HG03039 (cell line): ENCODE measurements at regions not wholly inside any gene's neighbourhood (a gene's known extent, or its start where the extent isn't known, plus 50 kb on each side); places are given as distances from the start of the nearest gene placed in this dataset.

ENCODE experiments used
- ATAC-seq: cut with Tn5 transposase; IDR thresholded peaks from one replicate; pipeline ENCODE4 v1.9.1; 2021; ENCODE audit warnings: mild to moderate bottlenecking, moderate library complexity; ENCODE audit not compliant: unreplicated experiment

- no peak for ATAC-seq
These were observed 674.4 kb downstream of the SEMA5A start for GRCh38 chr5:8871446-8871845.

GRCh38 chr5:8875722-8876121 lies 670.2 kb downstream of the SEMA5A start:
- ATAC-seq: no peak

- peak; percentile 94 for ATAC-seq
These were observed 666.6 kb downstream of the SEMA5A start for GRCh38 chr5:8879248-8879647.

GRCh38 chr5:8884029-8884428 lies 661.8 kb downstream of the SEMA5A start:
- no peak for ATAC-seq

- ATAC-seq: no peak
These were observed 652.9 kb downstream of the SEMA5A start for GRCh38 chr5:8892926-8893325.

GRCh38 chr5:8894031-8894430 lies 651.8 kb downstream of the SEMA5A start:
- no peak for ATAC-seq

GRCh38 chr5:8895062-8895461 lies 650.8 kb downstream of the SEMA5A start:
- ATAC-seq: no peak

- ATAC-seq: no peak
These were observed 650.3 kb downstream of the SEMA5A start for GRCh38 chr5:8895599-8895998.

GRCh38 chr5:8897316-8897715 lies 648.6 kb downstream of the SEMA5A start:
- no peak for ATAC-seq

GRCh38 chr5:8905021-8905420 lies 640.9 kb downstream of the SEMA5A start:
- ATAC-seq: no peak

- ATAC-seq: no peak
These were observed 639.4 kb downstream of the SEMA5A start for GRCh38 chr5:8906303-8906967.

- no peak for ATAC-seq
These were observed 638.6 kb downstream of the SEMA5A start for GRCh38 chr5:8907168-8907868.

- ATAC-seq: peak; percentile 64
These were observed 637.7 kb downstream of the SEMA5A start for GRCh38 chr5:8908055-8908683.

- no peak for ATAC-seq
These were observed 633.8 kb downstream of the SEMA5A start for GRCh38 chr5:8912106-8912505.

GRCh38 chr5:8913522-8913921 lies 632.4 kb downstream of the SEMA5A start:
- ATAC-seq: no peak

- ATAC-seq: no peak
These were observed 626.8 kb downstream of the SEMA5A start for GRCh38 chr5:8919096-8919495.

- ATAC-seq: no peak
These were observed 622.3 kb downstream of the SEMA5A start for GRCh38 chr5:8923526-8923925.

GRCh38 chr5:8924054-8924793 lies 621.7 kb downstream of the SEMA5A start:
- ATAC-seq: no peak

- no peak for ATAC-seq
These were observed 615.9 kb downstream of the SEMA5A start for GRCh38 chr5:8930021-8930420.

GRCh38 chr5:8934455-8934854 lies 611.4 kb downstream of the SEMA5A start:
- ATAC-seq: no peak

- ATAC-seq: no peak
These were observed 604.9 kb downstream of the SEMA5A start for GRCh38 chr5:8940934-8941333.
